Thymus (tissue), 11 donors: ENCODE measurements at regions not wholly inside any gene's neighbourhood (a gene's known extent, or its start where the extent isn't known, plus 50 kb on each side); places are given as distances from the start of the nearest gene placed in this dataset.
A peak's percentile ranks its signal among the peaks of the same experiment; 100 is the strongest.

Experiments
- DNase-seq, 9 donors: peaks; one replicate each; pipeline ENCODE4 v3.0.0-alpha.2; 2013; ENCODE audit warnings: low spot score in 9 of 9, low read depth in 6 of 9, missing footprints in 1 of 9
- H3K27ac ChIP-seq, 2 donors: one replicate each; pipeline ENCODE4 v1.5.1; 2013; ENCODE audit warnings: control low read depth in 1 of 2, low read depth in 1 of 2, low read length in 1 of 2, mild to moderate bottlenecking in 1 of 2, moderate library complexity in 1 of 2
- H3K27me3 ChIP-seq, 2 donors: one replicate each; pipeline ENCODE4 v1.5.1; 2013; ENCODE audit warnings: low read length in 1 of 2; ENCODE audit not compliant: control insufficient read depth in 2 of 2, insufficient read depth in 1 of 2
- H3K36me3 ChIP-seq, 2 donors: one replicate each; pipeline ENCODE4 v1.5.1; 2013; ENCODE audit warnings: low read length in 1 of 2, mild to moderate bottlenecking in 1 of 2, moderate library complexity in 1 of 2; ENCODE audit not compliant: control insufficient read depth in 2 of 2, insufficient read depth in 2 of 2
- H3K4me1 ChIP-seq, 2 donors: one replicate each; pipeline ENCODE4 v1.5.1; 2013; ENCODE audit warnings: low read length in 2 of 2; ENCODE audit not compliant: control insufficient read depth in 2 of 2, insufficient read depth in 2 of 2
- H3K4me3 ChIP-seq, 2 donors: one replicate each; pipeline ENCODE4 v1.5.1; 2013; ENCODE audit warnings: low read length in 2 of 2, control low read depth in 1 of 2, mild to moderate bottlenecking in 1 of 2
- H3K9me3 ChIP-seq, 2 donors: one replicate each; pipeline ENCODE4 v1.5.1; 2013; ENCODE audit warnings: low read length in 1 of 2, mild to moderate bottlenecking in 1 of 2; ENCODE audit not compliant: control insufficient read depth in 2 of 2, insufficient read depth in 1 of 2
- WGBS: extraction: QIAGEN DNeasy Blood & Tissue Kit; methylation state at CpG from one replicate; pipeline ENCODE4 v1.1.7; 2013; 5-methylcytosine and 5-hydroxymethylcytosine counted together
- donor health status: healthy.

- no peaks in the 10 kb centered on the region for H3K9me3 ChIP-seq
- H3K4me3 ChIP-seq = no peak overlapping the region
- no peak for DNase-seq
- no peaks in the 10 kb centered on the region for H3K27me3 ChIP-seq
- no peaks in the 10 kb centered on the region for H3K36me3 ChIP-seq
- H3K4me1 ChIP-seq = no peaks in the 10 kb centered on the region
- no peak overlapping the region for H3K27ac ChIP-seq
These were observed 57.8 kb upstream of the MACF1 start for GRCh38 chr1:39146681-39147080.

GRCh38 chr1:39147099-39148025 is 57.1 kb upstream of the MACF1 start:
- Histone ChIP-seq H3K27ac (no peak overlapping the region), H3K36me3 (no peaks in the 10 kb centered on the region), H3K4me1 (no peaks in the 10 kb centered on the region), H3K27me3 (no peaks in the 10 kb centered on the region), H3K9me3 (no peaks in the 10 kb centered on the region), H3K4me3 (no peak overlapping the region)
- WGBS = 98% methylated on average over 3 of the region's 3 CpGs
- DNase-seq = no peak

DNA sequence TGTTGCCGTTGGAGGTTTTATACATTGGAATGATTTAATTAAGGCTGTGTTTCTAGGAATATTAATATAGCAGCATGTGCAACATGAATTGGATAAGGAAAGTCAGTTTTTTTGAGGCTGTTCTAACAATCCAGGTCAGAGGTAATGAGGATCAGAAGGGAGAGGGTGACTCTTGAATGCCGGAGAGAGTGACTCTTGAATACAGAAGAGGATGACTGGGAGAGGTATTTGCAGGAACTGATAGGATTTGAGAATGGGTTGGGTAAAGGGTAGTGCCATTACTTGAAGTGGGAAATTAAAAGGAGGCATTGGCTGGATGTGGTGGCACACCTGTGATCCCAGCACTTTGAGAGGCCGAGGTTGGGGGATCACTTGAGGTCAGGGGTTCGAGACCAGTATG is 55.6 kb upstream of the MACF1 start:
- Histone ChIP-seq H3K4me3 (no peak overlapping the region), H3K27me3 (no peaks in the 10 kb centered on the region), H3K36me3 (peaks cover 0 to 4% of the 10 kb centered on the region in 2 donors), H3K27ac (no peak overlapping the region), H3K4me1 (no peaks in the 10 kb centered on the region), H3K9me3 (no peaks in the 10 kb centered on the region)
- WGBS = 98% methylated on average over 4 of the region's 4 CpGs
- DNase-seq = no peak

DNA sequence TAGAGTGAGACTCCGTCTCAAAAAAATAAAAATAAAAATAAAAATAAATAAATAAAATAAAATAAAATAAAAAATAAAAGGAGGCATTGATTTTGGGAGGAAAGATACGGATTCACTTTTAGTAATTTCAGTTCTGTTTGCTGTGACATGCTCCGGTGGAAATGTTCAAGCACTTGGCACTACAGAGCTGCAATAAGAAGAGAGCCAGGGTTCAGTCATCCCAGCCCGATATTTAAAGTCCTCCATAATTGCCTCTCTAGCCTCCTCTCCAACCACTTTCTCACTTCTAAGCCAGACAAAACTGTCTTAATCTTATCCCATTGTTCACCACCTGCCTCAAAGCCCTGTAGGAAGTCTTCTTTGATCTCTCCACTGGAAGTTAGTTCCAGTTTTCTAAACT is 55.0 kb upstream of the MACF1 start:
- H3K27ac ChIP-seq = no peak overlapping the region

GRCh38 chr1:39150779-39151178 is 53.7 kb upstream of the MACF1 start:
- Histone ChIP-seq H3K4me3 (no peak overlapping the region), H3K4me1 (no peaks in the 10 kb centered on the region), H3K27ac (no peak overlapping the region), H3K9me3 (no peaks in the 10 kb centered on the region), H3K27me3 (no peaks in the 10 kb centered on the region), H3K36me3 (peaks cover 0 to 4% of the 10 kb centered on the region in 2 donors)
- WGBS = 96% methylated on average over 2 of the region's 2 CpGs
- DNase-seq = no peak

More for the DNA sequence above, 55.0 kb upstream of the MACF1 start:
- H3K4me3 ChIP-seq = no peak overlapping the region
- no peak for DNase-seq
- H3K9me3 ChIP-seq = no peaks in the 10 kb centered on the region
- H3K4me1 ChIP-seq = no peaks in the 10 kb centered on the region
- no peaks in the 10 kb centered on the region for H3K27me3 ChIP-seq
- 75% methylated on average over 4 of the region's 4 CpGs for WGBS
- H3K36me3 ChIP-seq = peaks cover 0 to 4% of the 10 kb centered on the region in 2 donors

DNA sequence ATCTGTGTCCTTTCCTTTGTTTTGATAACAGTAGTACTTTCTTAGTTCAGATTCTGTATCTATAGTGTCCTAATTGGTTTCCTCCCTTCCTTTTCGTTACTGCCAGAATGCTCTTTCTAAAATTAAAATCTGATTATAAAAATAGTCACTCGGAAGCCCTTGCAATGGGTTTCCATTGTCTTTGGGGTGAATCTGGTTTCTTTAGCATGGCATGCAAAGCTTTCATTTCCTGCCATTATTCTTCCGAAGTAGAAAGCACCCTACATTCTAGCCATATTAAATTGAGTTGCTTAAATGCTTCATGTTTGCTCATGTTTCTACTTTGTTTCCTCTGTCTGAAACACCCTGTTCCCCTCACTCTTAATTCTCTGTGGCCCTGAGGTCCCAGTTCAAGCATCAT is 53.2 kb upstream of the MACF1 start:
- no peak overlapping the region for H3K4me3 ChIP-seq
- H3K4me1 ChIP-seq = no peaks in the 10 kb centered on the region
- H3K27ac ChIP-seq = no peak overlapping the region

GRCh38 chr1:39152923-39153322 is 51.6 kb upstream of the MACF1 start:
- Histone ChIP-seq H3K27me3 (no peaks in the 10 kb centered on the region), H3K4me1 (no peaks in the 10 kb centered on the region), H3K36me3 (peaks cover 0 to 4% of the 10 kb centered on the region in 2 donors), H3K9me3 (no peaks in the 10 kb centered on the region), H3K27ac (no peak overlapping the region), H3K4me3 (no peak overlapping the region)
- no peak for DNase-seq
- WGBS = 88% methylated on average over 1 of the region's 1 CpG

More for the DNA sequence above, 53.2 kb upstream of the MACF1 start:
- no peaks in the 10 kb centered on the region for H3K9me3 ChIP-seq
- WGBS = 96% methylated on average over 3 of the region's 3 CpGs
- H3K27me3 ChIP-seq = no peaks in the 10 kb centered on the region
- peaks cover 0 to 4% of the 10 kb centered on the region in 2 donors for H3K36me3 ChIP-seq
- DNase-seq = no peak

DNA sequence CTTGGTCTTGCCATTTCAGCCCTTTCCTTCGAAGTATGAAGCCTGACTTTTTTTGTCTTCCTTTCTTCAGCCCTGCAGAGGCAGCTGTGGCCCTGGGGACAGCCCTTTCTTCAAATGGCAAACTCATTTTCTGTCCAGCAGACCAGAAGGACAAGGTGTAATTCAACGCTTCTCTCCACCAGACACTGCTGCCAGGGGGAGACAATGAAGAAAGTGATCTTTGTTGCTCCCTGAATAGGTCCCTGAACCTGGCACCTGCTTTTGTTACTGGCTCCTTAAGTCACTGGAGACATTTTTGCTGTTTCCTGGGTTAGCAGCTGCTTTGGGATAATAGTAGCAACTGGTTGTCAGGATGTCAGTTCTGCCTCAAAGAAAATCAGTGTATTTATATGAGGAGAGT is 50.8 kb upstream of the MACF1 start:
- Histone ChIP-seq H3K27me3 (no peaks in the 10 kb centered on the region), H3K4me1 (no peaks in the 10 kb centered on the region), H3K4me3 (no peak overlapping the region), H3K9me3 (no peaks in the 10 kb centered on the region), H3K36me3 (peaks cover 0 to 4% of the 10 kb centered on the region in 2 donors), H3K27ac (no peak overlapping the region)
- DNase-seq = no peak
- 97% methylated on average over 2 of the region's 2 CpGs for whole genome bisulfite sequencing

DNA sequence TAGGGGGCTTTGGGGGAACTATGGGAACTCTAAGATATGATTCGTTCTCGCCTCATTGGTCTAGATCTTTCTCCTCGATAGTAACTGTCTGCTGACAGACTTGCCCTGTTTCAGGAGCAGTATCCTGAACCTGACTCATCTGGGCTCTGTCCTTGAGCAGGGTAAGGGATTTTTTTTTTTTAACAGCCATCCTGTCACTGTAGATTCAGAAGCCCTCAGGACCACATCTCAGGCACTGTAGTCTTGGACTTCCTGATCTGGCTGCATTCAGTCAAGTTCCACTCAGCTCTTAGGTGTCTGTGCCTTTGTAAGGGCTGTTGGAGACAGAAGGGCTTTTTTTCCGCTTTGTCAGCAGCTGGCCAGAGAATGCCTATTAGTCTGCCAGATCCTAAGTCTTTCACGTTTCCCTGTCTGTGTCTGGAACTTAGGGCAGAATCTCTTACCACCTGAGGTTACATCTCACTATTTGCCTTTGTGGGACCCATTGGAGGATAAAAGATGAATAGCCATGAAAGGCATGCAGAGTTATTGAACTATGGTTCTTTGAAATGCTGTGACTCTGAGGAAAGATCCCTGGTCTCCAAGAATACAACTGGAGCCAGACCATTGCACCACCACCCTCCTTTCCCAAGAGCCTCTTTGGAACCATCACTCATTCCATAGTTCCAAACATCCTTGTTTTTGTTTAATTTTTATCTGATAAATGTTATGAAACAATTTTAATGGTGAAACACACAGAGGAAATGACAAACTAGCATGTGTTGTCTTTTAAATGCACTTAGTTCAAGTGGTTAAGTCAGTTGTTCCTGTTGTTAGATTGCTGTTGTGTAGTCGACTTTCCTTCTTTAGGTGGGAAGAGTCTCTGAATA is 49.7 kb upstream of the MACF1 start:
- H3K27ac ChIP-seq = no peak overlapping the region
- H3K4me1 ChIP-seq = no peaks in the 10 kb centered on the region
- H3K4me3 ChIP-seq = no peak overlapping the region
- H3K27me3 ChIP-seq = no peaks in the 10 kb centered on the region
- WGBS = 83% methylated on average over 6 of the region's 6 CpGs
- DNase-seq = peak in 1 of 9 donors; percentile 5
- H3K36me3 ChIP-seq = peaks cover 0 to 4% of the 10 kb centered on the region in 2 donors
- no peaks in the 10 kb centered on the region for H3K9me3 ChIP-seq
